H7 (cell line): ENCODE measurements at regions not wholly inside any gene's neighbourhood (a gene's known extent, or its start where the extent isn't known, plus 50 kb on each side); places are given as distances from the start of the nearest gene placed in this dataset.

Experiments used
- DNase-seq: peaks from one replicate; pipeline ENCODE4 v3.0.0; 2012
- H3K27me3 ChIP-seq: 2 replicates; pipeline ENCODE4 v1.6.0; 2011; ENCODE audit warnings: mild to moderate bottlenecking, low read length; ENCODE audit not compliant: control insufficient read depth, insufficient read depth
- H3K36me3 ChIP-seq: replicated peaks from 2 replicates; pipeline ENCODE4 v1.5.1; 2011; ENCODE audit warnings: low read length; ENCODE audit not compliant: control insufficient read depth, insufficient read depth
- H3K4me3 ChIP-seq: 2 replicates; pipeline ENCODE4 v1.5.1; 2011; ENCODE audit warnings: low read depth, mild to moderate bottlenecking, control low read depth, low read length, moderate library complexity; ENCODE audit not compliant: insufficient read depth

DNA sequence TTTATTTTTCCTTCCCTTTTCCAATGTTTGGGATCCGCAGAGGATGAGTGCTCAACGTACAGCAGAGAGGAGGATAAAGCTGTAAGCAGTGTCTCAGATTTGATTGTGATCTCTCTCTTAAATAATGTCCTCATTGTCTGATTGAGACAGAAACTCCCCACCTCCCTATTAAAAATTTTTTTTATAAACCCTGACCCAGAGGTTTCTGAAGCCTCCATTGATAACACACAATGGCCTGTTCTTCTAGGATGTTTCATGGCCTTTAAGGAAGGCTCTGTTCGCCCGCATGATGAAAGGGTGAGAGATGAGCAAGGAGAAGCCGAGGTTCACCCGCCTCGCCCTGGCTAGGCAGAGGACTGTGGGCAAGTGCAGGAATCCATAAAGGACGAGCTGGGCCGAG is 138.2 kb upstream of the GAS1 start:
- no peaks in the 10 kb centered on the region for H3K36me3 ChIP-seq
- no peak for DNase-seq
- no peaks in the 10 kb centered on the region for H3K27me3 ChIP-seq
- no peak overlapping the region for H3K4me3 ChIP-seq

DNA sequence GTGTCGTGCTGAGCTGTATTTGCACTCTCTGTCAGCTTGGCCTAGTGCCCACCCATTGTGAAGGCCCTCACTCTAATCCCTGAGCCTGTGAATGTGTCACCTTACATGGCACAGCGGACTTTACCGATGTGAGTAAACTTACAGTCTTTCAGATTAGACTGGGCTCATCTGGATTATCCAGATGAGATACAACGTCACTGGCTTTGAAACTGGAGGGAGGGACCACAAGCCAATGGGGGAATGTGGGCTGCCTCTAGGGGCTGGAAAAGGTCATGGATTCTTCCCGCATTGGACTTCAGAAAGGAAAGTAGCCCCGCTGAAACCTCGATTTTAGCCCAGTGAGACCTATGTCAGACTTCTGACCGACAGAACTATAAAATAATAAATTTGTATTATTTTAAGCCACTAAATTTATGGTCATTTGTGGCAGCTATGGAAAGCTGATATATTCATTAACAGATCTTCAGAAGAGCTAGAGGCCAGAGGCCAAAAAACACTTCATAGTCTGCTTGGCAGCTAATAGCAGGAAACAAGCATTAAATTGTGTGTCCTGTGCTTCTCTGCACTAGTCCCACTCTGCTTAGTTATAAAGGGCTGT is 139.0 kb upstream of the GAS1 start:
- no peaks in the 10 kb centered on the region for H3K36me3 ChIP-seq
- no peak for DNase-seq
- H3K27me3 ChIP-seq: no peaks in the 10 kb centered on the region
- H3K4me3 ChIP-seq: no peak overlapping the region

DNA sequence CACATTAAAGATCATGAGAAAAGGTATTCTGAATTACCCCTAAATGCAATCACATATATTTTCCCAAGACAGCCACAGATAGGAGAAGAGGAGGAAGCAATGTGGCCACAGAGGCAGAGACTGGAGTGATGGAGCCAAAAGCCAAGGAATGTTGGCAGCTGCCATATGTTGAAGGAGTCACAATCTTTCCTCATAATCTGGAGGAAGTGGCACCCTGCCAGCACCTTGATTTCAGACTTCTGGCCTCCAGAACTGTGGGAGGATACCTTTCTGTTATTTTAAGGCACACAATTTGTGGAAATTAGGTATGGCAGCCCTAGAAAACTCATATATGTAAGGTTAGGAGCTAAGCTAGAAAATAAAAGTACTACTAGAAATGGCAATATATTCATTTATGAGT is 139.9 kb upstream of the GAS1 start:
- Histone ChIP-seq H3K36me3 (no peaks in the 10 kb centered on the region), H3K4me3 (no peak overlapping the region), H3K27me3 (no peaks in the 10 kb centered on the region)
- no peak for DNase-seq

DNA sequence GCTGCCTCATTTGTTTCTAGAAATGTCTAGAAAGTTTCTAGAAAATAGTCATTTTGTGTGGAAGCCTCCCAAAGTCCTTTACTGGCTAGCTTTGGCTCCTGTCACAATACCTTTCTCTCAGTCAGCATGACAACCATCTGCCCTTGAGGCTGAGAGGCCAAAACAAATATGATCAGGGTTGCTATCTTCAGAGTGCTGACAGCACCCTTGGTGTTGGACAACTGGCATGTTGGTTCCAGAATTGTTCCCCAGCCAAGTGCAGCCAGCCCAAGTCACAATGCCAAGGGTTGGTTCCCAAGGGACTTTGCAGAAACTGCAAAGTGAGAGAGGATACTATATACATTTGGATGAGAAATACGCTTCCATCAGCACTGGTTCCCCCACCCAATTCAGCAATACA is 140.9 kb upstream of the GAS1 start:
- Histone ChIP-seq H3K36me3 (no peaks in the 10 kb centered on the region), H3K4me3 (no peak overlapping the region), H3K27me3 (no peaks in the 10 kb centered on the region)
- DNase-seq: no peak

DNA sequence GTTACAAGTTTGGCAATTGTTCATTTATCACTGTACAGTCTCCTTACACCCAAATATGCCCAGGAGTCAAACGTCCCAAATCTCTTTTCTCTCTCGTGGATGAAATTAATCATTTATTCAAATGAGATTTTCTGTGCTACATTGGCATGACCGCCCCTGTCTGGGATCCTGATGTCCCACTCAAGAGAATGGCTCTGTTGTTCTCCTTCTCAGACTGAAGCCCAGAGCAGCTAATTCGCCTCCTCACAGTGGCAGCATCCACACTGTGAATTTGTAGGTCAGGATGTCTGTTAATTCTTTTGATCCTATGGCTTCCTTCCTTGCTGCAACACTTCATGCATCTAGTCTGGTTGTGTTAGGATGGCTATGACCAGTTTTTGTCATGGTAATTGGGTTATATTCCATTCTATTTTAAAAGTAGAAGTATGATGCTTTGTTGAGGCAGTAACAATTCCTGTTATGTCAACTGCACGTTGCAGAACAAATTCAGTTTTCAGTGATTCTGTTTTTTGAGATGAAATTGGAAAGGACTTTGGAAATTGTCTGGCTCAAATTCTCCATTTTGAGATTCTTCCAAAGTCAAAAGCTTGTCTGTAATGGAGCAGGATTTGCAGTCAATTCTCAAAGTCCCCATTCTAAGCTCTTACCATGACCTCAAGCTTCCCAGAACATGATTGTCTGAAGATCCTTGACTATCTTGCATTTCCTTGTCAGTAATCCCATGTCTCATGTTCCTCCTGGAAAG is 141.5 kb upstream of the GAS1 start:
- DNase-seq: no peak
- Histone ChIP-seq H3K27me3 (no peaks in the 10 kb centered on the region), H3K4me3 (no peak overlapping the region), H3K36me3 (no peaks in the 10 kb centered on the region)

DNA sequence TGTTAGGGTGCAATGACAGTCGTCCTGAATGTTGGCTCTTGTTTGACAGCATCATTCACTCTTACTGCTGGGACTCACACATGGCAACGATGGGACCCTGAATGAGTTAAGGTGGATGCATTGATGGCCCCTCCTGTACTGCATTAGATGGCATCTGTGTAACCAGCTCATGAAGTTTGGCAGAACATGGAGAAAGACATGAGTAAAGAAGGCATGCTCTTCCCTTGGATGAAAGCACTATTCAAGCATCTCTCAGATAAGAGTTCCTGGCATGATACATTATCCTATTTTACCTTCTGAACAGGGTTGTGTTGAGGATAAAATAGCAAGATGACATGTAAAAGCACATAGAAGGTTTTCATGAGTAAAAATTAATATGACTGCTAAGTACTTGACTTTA is 142.2 kb upstream of the GAS1 start:
- DNase-seq: no peak
- H3K4me3 ChIP-seq: no peak overlapping the region
- H3K36me3 ChIP-seq: no peaks in the 10 kb centered on the region
- no peaks in the 10 kb centered on the region for H3K27me3 ChIP-seq

DNA sequence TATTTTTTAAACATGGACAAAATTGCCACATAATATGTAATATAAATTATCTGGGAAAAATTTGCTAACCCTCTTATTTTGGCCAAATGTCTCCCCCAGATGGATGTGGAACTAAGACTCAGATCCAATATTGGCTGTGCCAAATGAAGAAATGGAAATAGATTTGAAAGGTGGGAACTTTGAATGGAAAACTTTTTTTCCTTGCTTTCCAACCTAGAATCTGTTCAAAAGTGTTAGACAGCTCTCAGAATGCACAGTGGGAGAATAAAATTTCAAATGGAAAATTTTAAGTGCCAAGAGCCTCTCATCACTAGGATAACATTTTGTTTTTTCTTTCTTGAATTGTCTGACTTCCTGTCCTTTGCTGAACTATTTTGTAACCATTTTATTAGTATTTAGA is 142.6 kb upstream of the GAS1 start:
- Histone ChIP-seq H3K4me3 (no peak overlapping the region), H3K27me3 (no peaks in the 10 kb centered on the region), H3K36me3 (no peaks in the 10 kb centered on the region)
- no peak for DNase-seq

DNA sequence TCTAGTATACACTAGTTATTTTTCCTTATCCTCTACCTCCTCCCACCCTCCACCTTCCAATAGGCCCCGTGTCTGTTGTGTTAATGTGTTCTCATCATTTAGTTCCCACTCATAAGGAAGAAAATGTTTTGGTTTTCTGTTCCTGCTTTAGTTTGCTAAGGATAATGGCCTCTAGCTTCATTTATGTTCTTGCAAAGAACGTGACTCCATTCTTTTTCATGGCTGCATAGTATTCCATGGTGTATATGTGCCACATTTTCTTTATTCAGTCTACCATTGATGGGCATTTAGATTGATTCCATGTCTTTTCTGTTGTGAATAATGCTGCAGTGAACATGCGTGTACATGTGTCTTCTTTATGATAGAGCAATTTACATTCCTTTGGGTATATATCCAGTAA is 146.5 kb upstream of the GAS1 start:
- DNase-seq: no peak
- no peaks in the 10 kb centered on the region for H3K36me3 ChIP-seq
- no peak overlapping the region for H3K4me3 ChIP-seq
- no peaks in the 10 kb centered on the region for H3K27me3 ChIP-seq

DNA sequence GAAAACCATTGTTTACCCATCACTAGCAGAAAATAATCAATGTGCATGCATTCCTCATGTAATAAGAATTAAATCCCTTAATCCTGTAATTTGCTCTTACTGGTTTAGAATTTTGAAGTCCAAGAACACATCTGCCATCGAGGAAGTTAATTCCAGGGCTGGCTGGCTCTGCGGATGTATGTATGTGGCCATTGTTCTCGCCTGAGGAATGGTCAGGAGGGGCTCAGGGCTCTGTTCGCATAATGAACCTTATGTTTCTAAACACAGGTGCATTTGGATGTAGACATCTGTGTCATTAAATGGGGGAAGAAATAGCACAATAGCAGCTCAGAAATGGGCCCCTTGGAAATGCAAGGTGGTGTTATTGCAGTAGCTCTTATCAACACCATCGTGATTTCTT is 148.6 kb upstream of the GAS1 start:
- Histone ChIP-seq H3K27me3 (no peaks in the 10 kb centered on the region), H3K4me3 (no peak overlapping the region), H3K36me3 (no peaks in the 10 kb centered on the region)
- DNase-seq: no peak

DNA sequence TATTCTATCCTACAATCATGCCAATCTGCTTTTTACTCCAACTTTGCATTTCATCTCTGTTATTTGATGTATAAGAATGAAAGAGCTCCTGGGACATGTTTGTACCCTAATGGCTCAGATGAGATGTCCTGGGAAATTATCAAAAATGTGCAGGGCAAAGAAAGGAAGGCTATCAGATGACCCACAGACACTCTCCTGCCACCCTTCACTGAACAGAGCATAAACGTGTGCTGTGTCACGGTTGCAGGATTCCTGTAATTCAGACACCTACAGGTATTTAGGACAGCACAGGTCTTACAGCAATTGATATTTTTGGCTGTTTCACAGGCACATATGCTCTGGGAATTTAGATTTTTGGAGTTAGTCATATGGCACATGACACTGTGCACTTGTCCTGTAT is 149.2 kb upstream of the GAS1 start:
- no peak overlapping the region for H3K4me3 ChIP-seq
- H3K36me3 ChIP-seq: no peaks in the 10 kb centered on the region
- no peak for DNase-seq
- no peaks in the 10 kb centered on the region for H3K27me3 ChIP-seq

DNA sequence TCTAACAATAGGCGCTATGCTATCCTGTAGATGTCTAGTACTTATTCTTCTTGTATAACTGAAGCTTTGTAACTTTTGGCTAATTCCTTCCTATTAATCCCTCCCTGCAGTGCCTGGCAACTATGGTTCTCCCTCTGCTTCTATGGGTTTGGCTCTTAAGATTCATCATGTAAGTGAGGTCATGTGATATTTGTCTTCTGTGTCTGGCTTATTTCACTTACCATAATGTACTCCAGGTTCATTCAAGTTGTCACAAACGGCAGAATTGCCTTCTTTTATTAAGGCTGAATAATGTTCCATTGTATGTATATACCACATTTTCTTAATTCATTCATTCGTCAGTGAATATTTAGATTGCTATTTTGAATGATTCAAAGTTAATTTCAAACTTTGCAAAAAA is 149.9 kb upstream of the GAS1 start:
- no peak overlapping the region for H3K4me3 ChIP-seq
- no peaks in the 10 kb centered on the region for H3K36me3 ChIP-seq
- no peaks in the 10 kb centered on the region for H3K27me3 ChIP-seq
- DNase-seq: no peak

DNA sequence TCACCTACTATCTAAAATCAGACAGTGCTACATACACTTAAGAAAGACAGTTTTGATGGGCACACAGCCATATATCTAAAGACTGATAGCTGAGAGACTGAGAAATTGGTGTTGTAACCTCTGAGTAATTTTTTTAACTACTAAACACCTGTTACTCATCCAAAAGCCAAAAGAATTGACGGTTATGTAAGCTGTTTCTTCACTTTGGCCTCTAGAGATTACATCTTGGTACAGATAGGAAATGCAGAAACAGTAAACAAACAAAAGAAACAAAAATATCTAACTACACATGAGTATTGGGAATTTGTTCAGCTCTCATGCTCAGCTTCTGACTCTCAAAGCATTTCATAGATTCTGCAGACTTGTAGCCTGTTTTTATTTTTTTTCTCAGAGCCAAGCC is 152.1 kb upstream of the GAS1 start:
- Histone ChIP-seq H3K4me3 (no peak overlapping the region), H3K27me3 (no peaks in the 10 kb centered on the region), H3K36me3 (no peaks in the 10 kb centered on the region)
- DNase-seq: no peak

DNA sequence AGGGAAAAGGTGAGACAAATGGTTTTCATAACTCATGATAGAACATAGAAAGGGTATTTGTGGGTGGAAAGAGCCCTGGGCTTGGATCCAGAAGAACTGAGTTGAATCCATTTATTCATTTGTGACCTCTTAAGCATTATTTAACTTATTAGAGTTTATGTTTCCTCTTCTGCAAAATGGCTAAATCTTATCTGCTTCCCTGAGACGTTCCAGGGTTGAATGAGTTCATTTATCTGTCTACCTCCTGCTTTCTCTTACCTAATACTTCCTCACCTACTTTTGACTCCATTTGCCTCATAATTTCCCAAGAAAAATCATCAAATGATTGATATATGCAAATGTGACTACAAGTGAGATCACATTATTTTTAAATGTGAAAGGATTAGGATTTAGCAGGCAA is 152.7 kb upstream of the GAS1 start:
- H3K4me3 ChIP-seq: no peak overlapping the region
- no peaks in the 10 kb centered on the region for H3K27me3 ChIP-seq
- no peak for DNase-seq
- H3K36me3 ChIP-seq: no peaks in the 10 kb centered on the region

DNA sequence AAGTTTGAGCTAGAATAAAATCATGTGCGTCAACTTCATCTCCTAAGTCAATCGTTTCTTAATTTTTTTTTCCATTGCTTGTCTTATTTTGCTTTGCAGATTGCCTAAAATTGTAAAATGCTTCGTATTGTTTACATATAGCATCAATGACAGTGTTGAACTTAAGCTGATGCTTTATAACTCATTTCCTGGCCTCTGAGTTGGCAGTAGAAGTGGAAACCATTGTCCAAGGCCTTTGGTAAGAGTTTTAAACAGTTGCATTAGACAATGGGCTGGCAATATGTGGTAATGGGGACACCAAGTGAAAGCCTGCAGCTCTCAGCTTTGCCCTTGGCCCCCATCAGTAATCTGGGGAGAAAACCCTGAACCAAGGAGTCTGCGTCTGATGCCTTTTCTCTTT is 154.8 kb upstream of the GAS1 start:
- DNase-seq: no peak
- H3K36me3 ChIP-seq: no peaks in the 10 kb centered on the region
- H3K4me3 ChIP-seq: no peak overlapping the region
- H3K27me3 ChIP-seq: no peaks in the 10 kb centered on the region

DNA sequence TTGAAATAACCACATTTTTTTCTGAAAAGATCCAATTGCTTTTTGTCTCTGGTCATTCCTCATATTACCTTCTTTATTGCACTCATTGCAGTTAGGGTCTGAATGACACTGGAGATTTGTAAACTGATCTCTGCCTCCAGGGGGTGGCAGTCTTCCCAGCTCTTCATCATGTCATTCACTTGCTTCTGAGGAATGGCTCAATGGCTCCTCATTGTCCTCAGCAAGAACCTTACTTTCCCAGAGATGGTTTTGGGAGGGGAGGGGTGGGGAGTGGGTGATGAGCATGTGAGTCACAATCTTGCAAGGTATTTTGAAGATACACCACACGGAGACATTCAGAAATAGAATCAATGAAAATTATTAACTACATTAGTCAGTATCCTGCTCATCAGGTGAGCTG is 159.8 kb upstream of the GAS1 start:
- peak; percentile 33 for DNase-seq
- H3K4me3 ChIP-seq: no peak overlapping the region
- H3K36me3 ChIP-seq: no peaks in the 10 kb centered on the region
- H3K27me3 ChIP-seq: no peaks in the 10 kb centered on the region

DNA sequence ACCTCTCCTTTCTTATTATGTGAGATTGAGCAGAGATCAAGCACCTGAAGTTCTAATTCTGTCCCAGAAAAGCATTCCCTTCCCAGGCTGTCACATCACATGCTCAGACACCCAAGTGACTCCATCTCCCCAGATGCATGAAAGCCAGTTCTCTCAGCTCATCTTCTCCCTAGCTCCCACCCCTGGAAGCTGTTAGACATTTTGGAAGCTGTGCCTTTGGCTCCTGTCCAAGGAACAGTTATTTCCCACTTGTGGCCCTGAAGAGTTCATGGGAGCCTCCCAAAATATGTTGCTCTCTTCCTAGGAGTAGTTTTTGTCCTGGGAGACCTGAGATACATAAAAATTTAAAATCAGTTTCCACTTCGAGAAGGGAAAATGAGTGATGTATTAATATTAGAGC is 161.4 kb upstream of the GAS1 start:
- Histone ChIP-seq H3K27me3 (no peaks in the 10 kb centered on the region), H3K36me3 (no peaks in the 10 kb centered on the region), H3K4me3 (no peak overlapping the region)
- no peak for DNase-seq
